ENCODE measurements at regions not wholly inside any gene's neighbourhood (a gene's known extent, or its start where the extent isn't known, plus 50 kb on each side); places are given as distances from the start of the nearest gene placed in this dataset.

- TF ChIP-seq, protein P1, sequence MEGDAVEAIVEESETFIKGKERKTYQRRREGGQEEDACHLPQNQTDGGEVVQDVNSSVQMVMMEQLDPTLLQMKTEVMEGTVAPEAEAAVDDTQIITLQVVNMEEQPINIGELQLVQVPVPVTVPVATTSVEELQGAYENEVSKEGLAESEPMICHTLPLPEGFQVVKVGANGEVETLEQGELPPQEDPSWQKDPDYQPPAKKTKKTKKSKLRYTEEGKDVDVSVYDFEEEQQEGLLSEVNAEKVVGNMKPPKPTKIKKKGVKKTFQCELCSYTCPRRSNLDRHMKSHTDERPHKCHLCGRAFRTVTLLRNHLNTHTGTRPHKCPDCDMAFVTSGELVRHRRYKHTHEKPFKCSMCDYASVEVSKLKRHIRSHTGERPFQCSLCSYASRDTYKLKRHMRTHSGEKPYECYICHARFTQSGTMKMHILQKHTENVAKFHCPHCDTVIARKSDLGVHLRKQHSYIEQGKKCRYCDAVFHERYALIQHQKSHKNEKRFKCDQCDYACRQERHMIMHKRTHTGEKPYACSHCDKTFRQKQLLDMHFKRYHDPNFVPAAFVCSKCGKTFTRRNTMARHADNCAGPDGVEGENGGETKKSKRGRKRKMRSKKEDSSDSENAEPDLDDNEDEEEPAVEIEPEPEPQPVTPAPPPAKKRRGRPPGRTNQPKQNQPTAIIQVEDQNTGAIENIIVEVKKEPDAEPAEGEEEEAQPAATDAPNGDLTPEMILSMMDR (IDR thresholded peaks at IDR 0.05): no peak
- TF ChIP-seq REST (IDR thresholded peaks at IDR 0.05; ENCODE audit: insufficient read depth in 1 of 2, low read depth in 2 of 2, low read length in 1 of 2) (no peak), TCF7L2 (IDR thresholded peaks at IDR 0.05; ENCODE audit: low read depth, low read length) (no peak)
Measured at GRCh38 chr6:62640749-62641148, 354.7 kb upstream of the KHDRBS2 start.
